GM18505 (cell line): ENCODE measurements at regions not wholly inside any gene's neighbourhood (a gene's known extent, or its start where the extent isn't known, plus 50 kb on each side); places are given as distances from the start of the nearest gene placed in this dataset.

Experiments
- ATAC-seq: cut with Tn5 transposase; IDR thresholded peaks from one replicate; pipeline ENCODE4 v1.9.1; 2021; ENCODE audit not compliant: unreplicated experiment
- POLR2A ChIP-seq: IDR thresholded peaks from 4 replicates; pipeline ENCODE4 v1.6.1; 2011; ENCODE audit warnings: borderline replicate concordance; ENCODE audit not compliant: insufficient read depth, insufficient read length; ENCODE audit errors: extremely low read depth

DNA sequence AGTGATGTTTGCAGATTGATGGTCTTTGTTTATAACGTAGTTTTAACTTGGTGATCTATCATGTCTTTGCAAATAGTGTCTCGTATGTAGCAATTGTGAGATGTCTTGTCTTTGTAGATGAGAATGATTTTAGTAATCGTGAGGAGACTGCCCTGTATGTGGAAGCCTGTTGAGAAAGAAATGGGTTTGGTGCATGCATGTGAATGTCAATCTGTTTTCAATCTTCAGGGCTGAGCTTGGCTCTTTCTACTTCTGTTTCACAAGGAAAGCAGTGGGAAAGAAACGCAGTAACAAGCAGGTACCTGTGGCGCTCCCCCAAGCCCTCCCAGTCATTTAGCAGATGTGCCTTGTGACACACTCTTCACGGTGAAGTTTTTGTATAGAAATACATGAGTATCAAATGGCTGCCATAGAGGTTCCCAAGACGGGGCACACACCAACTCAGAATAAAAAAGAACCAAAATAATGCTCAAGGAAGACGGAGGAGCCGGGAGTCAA is 342.8 kb upstream of the DDHD1 start:
- no peak for ATAC-seq
- TF ChIP-seq POLR2A = no peak

DNA sequence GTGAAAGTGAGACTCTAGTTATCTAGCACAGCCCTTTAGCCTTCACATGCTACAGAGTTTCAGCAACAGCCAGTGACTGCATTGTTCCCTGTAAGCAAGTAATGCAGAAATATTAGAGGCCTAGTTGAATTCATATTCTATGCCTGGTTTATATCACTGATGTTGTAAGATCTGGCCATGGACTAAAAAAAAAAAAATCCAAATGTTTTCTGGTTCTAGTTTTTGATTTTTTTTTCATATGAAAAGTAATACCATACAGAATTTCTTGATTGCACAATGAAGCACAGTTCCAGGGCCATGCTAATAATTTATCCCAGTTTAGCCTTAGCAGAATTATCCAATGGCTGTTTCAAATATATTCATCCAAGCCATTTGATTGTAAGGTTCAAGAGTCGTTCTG is 341.5 kb upstream of the DDHD1 start:
- TF ChIP-seq POLR2A = no peak
- ATAC-seq = no peak

- ATAC-seq = no peak
- TF ChIP-seq POLR2A = no peak
Measured at GRCh38 chr14:53493860-53494259, 340.7 kb upstream of the DDHD1 start.

- TF ChIP-seq POLR2A = no peak
- ATAC-seq = no peak
Measured at GRCh38 chr14:53493320-53493719, 340.2 kb upstream of the DDHD1 start.

GRCh38 chr14:53491884-53492277 is 338.8 kb upstream of the DDHD1 start:
- ATAC-seq = no peak
- no peak for TF ChIP-seq POLR2A

DNA sequence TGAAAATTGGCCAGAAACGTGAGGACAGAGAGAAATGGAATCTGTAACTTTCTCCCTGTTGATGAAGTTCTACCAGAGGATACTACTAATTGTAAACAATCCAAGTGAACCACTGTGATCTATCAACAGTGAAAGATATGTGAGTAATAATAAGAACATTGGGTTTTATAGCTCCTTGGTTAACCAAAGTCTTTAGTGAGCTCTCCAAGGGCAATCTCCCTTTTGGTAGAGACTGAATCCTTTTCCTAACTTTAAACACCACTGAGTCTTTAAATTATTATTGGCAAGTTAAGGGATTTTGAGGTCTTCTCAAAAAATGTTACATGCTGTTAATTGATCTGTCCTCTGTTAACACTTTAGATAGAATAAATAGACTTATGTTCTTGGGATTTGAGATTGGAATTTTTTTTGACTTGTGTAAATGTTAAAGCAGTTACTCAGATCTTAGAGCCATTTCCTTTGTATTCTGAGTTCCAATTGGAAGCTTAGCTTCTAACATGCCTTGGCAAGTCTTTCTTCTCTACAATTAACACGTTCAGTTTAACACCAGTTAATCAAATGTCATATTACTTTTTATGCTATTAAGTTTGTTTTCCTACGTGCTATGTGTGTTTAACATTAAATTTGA is 338.2 kb upstream of the DDHD1 start:
- ATAC-seq = no peak
- no peak for TF ChIP-seq POLR2A

DNA sequence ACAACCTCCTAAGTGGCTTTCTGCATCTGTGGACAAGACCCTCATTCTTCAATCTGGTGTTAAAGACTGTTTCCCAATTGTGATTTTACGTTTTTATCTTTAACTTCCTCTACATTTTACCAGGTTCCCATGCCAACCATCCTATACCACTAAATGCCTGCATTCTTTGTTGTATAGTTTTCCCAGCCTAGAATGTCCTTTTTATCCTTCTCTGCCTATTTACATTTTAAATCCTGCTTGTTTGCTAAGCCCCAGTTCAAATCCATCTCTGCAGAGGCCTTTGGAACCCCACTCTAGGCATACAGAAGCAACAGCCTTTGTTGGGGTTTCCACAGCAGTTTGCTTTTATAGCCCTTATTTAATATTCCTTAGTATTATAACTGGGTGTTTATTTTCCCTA is 325.1 kb upstream of the DDHD1 start:
- no peak for TF ChIP-seq POLR2A
- ATAC-seq = no peak

DNA sequence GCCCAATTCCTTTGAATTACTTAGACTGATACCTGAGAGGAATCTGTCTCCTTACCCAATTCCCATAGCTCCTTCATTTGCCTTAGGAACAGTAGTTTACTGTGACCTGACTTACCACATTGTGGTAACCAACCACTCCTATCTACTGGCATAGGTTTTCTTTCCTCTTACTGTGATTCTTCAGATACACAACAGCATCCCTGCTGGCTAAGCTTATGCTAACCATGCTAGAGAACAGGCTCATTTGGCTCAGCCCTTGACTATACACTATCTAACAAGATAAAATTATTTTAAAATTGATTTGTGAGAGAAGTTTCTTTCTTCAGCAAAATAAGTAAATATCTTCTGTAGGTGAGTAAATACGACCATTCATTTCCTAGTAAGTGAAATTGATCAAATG is 320.4 kb upstream of the DDHD1 start:
- no peak for ATAC-seq
- no peak for TF ChIP-seq POLR2A

- no peak for TF ChIP-seq POLR2A
- ATAC-seq = no peak
Measured at GRCh38 chr14:53472306-53472705, 319.2 kb upstream of the DDHD1 start.

DNA sequence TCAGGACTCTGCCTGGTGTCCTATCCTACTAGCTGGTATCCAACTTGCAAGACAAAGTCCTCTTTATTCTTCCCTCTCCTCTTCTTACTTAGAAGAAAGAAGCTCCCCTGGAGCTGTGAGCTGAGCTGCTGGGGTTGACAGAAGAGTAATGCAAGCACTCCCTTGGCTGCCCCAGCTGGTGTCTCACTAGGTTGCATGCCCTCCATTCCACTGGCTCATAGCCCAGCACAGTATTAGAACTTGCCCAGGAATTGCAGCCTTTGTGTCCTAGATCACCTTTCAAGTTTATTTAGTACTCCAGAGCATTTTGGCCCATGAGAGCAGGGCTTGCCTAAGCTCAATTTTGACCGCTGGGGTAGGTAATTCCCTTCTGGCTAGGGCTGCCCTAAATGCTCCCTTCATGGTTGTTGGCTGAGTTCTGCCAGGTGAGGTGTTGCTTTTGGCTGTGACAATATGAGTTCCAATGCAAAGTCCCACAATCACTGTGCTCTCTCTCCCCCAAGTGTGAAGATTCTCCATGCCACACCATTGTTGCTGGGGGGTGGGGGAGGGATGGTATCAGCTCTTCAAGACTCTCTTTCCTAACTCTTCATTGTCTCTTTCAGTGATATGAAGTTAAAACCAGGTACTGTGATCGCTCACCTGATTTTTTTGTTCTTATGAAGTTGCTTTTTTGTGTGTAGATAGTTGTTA is 317.4 kb upstream of the DDHD1 start:
- ATAC-seq = no peak
- TF ChIP-seq POLR2A = no peak

GRCh38 chr14:53468876-53469275 is 315.8 kb upstream of the DDHD1 start:
- ATAC-seq = no peak
- no peak for TF ChIP-seq POLR2A

DNA sequence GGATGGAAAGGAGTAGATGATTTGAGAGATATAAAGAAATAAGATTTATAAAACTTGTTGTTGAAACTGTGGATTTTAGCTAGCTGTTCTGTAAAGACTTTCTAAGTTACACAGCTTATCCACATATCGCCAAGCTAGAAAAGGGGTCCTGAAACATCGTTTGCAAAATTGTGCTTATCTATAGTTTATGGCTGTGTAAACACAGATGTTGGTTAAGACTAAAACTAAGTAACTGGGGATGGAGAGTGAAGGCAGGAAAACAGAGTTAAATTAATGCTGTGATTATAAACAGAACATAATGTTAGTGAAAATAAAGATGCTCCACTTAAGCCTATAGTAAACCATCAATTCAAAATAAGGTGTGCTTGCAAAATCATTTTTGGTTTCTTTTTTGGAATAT is 311.3 kb upstream of the DDHD1 start:
- no peak for TF ChIP-seq POLR2A
- ATAC-seq = no peak

GRCh38 chr14:53462931-53463778 is 310.0 kb upstream of the DDHD1 start:
- TF ChIP-seq POLR2A = no peak
- ATAC-seq = no peak
